ENCODE measurements at regions not wholly inside any gene's neighbourhood (a gene's known extent, or its start where the extent isn't known, plus 50 kb on each side); places are given as distances from the start of the nearest gene placed in this dataset.

DNA sequence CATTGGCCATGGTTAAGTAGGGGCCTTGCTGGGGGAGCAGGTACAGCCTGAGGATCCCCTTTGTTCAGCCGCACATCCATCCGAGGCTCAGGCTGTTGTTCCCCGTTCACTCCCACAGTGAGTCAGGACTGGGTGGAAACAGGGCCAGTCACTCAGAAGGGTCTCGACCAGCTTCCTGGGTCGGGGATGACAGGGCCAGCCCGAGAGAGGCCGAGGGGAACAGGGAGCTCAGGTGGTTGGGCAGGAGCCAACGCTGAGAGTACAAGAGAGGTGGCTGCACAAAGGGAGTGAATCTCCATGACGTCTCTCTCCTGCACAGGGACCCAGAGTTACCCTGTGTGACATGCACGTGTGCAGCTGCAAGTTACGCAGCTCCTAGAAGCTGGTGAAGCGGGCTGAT lies 97.2 kb upstream of the SHANK2 start:
- Histone ChIP-seq H2AK5ac (ENCODE audit: insufficient read length, low read length) (no peak overlapping the region), H3K79me2 (ENCODE audit: insufficient read depth, low read length) (no peaks in the 10 kb centered on the region), H3K4ac (ENCODE audit: low read depth, low read length) (no peak overlapping the region), H3K27me3 (ENCODE audit: insufficient read depth, low read length) (no peaks in the 10 kb centered on the region; the same call in 1 of the 2 replicates), H3K23ac (ENCODE audit: insufficient read length, low read depth, low read length) (no peak overlapping the region), H3K4me1 (ENCODE audit: insufficient read depth, low read length) (no peaks in the 10 kb centered on the region), H3K79me1 (ENCODE audit: insufficient read depth, low read depth, low read length, poor library complexity, severe bottlenecking) (no peaks in the 10 kb centered on the region), H4K20me1 (ENCODE audit: control insufficient read depth, insufficient read depth, insufficient read length) (no peaks in the 10 kb centered on the region), H3K9ac (ENCODE audit: extremely low read depth, insufficient read length, low read length) (no peak overlapping the region), H2AFZ (ENCODE audit: low read length) (no peak overlapping the region), H2BK12ac (ENCODE audit: insufficient read length, low read depth, low read length) (no peak overlapping the region), H4K91ac (ENCODE audit: insufficient read length, low read depth, low read length) (no peak overlapping the region), H3T11ph (ENCODE audit: low read length) (no peak overlapping the region), H4K5ac (ENCODE audit: insufficient read length, low read depth, low read length) (no peak overlapping the region), H2BK20ac (ENCODE audit: low read depth, low read length, poor library complexity, severe bottlenecking) (no peak overlapping the region), H3K27ac (ENCODE audit: insufficient read length, low read depth, low read length) (no peak overlapping the region), H2BK15ac (ENCODE audit: low read depth, low read length) (no peak overlapping the region), H3K14ac (ENCODE audit: insufficient read depth, low read length) (no peak overlapping the region), H2BK120ac (ENCODE audit: low read depth, low read length, poor library complexity, severe bottlenecking) (no peak overlapping the region), H4K8ac (replicated peaks; ENCODE audit: insufficient read length, low read depth, low read length) (no peak overlapping the region), H3K23me2 (ENCODE audit: insufficient read length, low read depth, low read length, poor library complexity, severe bottlenecking) (no peaks in the 10 kb centered on the region), H3K4me2 (ENCODE audit: insufficient read depth, insufficient read length, low read length) (no peak overlapping the region), H2BK5ac (ENCODE audit: insufficient read length, low read length) (no peak overlapping the region), H3K9me3 (ENCODE audit: control insufficient read depth, low read depth, low read length) (no peaks in the 10 kb centered on the region), H3K18ac (ENCODE audit: insufficient read length, low read depth, low read length) (no peak overlapping the region), H3K56ac (ENCODE audit: insufficient read length, low read depth, low read length) (no peak overlapping the region)
- Mint-ChIP-seq H3K4me3 (no peak overlapping the region), H3K27ac (no peak overlapping the region), H3K9me3 (peaks cover 10 to 11% of the 10 kb centered on the region in 2 experiments), H3K36me3 (ENCODE audit: insufficient read depth in 1 of 3, low read depth in 3 of 3) (peaks cover 0 to 4% (median 0%) of the 10 kb centered on the region in 3 experiments; a peak in 2 of 7 replicates), H3K27me3 (ENCODE audit: low read depth) (peaks cover 31% of the 10 kb centered on the region), H3K4me1 (peaks cover 0 to 2% of the 10 kb centered on the region in 2 experiments; a peak in 1 of 4 replicates)
- DNase-seq = no peak
- no CpG with 5 or more reads among the region's 12 CpGs for WGBS (ENCODE audit: extremely low coverage, insufficient read length, low lambda C conversion rate)
- TF ChIP-seq CTCF (conservative IDR thresholded peaks at IDR 0.05) = no peak

Measured in H9 (cell line).